NT2/D1 (cell line): ENCODE measurements at regions not wholly inside any gene's neighbourhood (a gene's known extent, or its start where the extent isn't known, plus 50 kb on each side); places are given as distances from the start of the nearest gene placed in this dataset.

ENCODE experiments used
- SUZ12 ChIP-seq: IDR thresholded peaks from 2 replicates; pipeline ENCODE4 v1.6.1; 2011; ENCODE audit not compliant: insufficient read length, insufficient read depth; ENCODE audit errors: extremely low read depth
- YY1 ChIP-seq: IDR thresholded peaks from 2 replicates; pipeline ENCODE4 v1.6.1; 2011; ENCODE audit not compliant: insufficient read length, insufficient read depth
- ZNF274 ChIP-seq: IDR thresholded peaks from 2 replicates; pipeline ENCODE4 v1.6.1; 2011; ENCODE audit warnings: mild to moderate bottlenecking, low read depth, low read length

DNA sequence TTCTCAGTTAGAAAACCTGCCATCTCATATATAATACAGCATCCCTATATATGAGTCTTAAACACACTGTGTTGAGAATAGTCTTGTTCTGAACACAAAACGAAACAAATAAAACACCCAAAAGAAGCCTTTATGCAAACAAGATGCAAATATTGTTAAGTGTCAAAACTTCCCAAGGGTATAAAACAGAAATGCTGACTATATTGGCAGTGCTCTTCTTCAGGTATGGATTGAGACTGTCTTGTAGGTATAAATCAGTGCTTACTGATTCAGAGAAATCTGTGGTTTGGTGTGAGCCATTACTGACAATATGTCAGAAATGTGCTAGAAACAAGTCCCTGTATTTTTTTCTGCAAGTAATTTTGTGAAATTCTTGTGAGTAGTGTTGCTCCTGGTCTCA, 82.8 kb upstream of the CTSO start:
- no peak for TF ChIP-seq ZNF274
- no peak for TF ChIP-seq YY1
- no peak for TF ChIP-seq SUZ12
